SK-N-MC (cell line): ENCODE measurements at regions not wholly inside any gene's neighbourhood (a gene's known extent, or its start where the extent isn't known, plus 50 kb on each side); places are given as distances from the start of the nearest gene placed in this dataset.

ENCODE experiments used
- DNase-seq: peaks from one replicate; pipeline ENCODE4 v3.0.0-alpha.2; 2011; ENCODE audit warnings: low read depth, low spot score
- H3K27ac ChIP-seq: fragments of 200-600 bp; sonication (generic); 2 replicates; pipeline ENCODE4 v1.5.1; 2016; ENCODE audit warnings: mixed run types
- H3K36me3 ChIP-seq: fragments of 200-600 bp; sonication (generic); 2 replicates; pipeline ENCODE4 v1.6.1; 2017; ENCODE audit warnings: antibody characterized with exemption, low read length, mixed read lengths; ENCODE audit not compliant: insufficient read depth
- H3K4me3 ChIP-seq: fragments of 200-600 bp; sonication (generic); 2 replicates; pipeline ENCODE4 v1.5.1; 2016
- H3K9ac ChIP-seq: fragments of 200-600 bp; sonication (generic); 2 replicates; pipeline ENCODE4 v1.8.0; 2017; ENCODE audit warnings: mixed run types, mixed read lengths; ENCODE audit not compliant: insufficient read length
- H3K9me3 ChIP-seq: fragments of 200-600 bp; sonication (generic); 2 replicates; pipeline ENCODE4 v1.6.1; 2017; ENCODE audit warnings: low read depth, mild to moderate bottlenecking, antibody characterized with exemption, low read length, moderate library complexity, mixed read lengths
- EZH2 ChIP-seq: fragments of 200-600 bp; sonication (generic); IDR thresholded peaks from one replicate; pipeline ENCODE4 v1.6.1; 2017; ENCODE audit warnings: antibody characterized with exemption
- FOXP2 ChIP-seq: optimal IDR thresholded peaks from 2 replicates; pipeline ENCODE3; 2011; ENCODE audit warnings: mild to moderate bottlenecking, moderate library complexity; ENCODE audit not compliant: insufficient read depth; ENCODE audit errors: extremely low read length, control extremely low read depth
- POLR2AphosphoS5 ChIP-seq: IDR thresholded peaks from 2 replicates; pipeline ENCODE4 v1.6.1; 2012; ENCODE audit warnings: mild to moderate bottlenecking, low read depth, low read length, borderline replicate concordance

- no peaks in the 10 kb centered on the region for H3K36me3 ChIP-seq
- H3K9me3 ChIP-seq = no peaks in the 10 kb centered on the region
- no peak overlapping the region for H3K4me3 ChIP-seq
- DNase-seq = no peak
- H3K9ac ChIP-seq = no peak overlapping the region
- no peak overlapping the region for H3K27ac ChIP-seq
- TF ChIP-seq FOXP2 (no peak), EZH2 (no peak), POLR2AphosphoS5 (no peak)
Observed at GRCh38 chr1:34655206-34655874, 99.5 kb upstream of the GJB5 start.

GRCh38 chr1:34655875-34656240 lies 99.0 kb upstream of the GJB5 start:
- no peaks in the 10 kb centered on the region for H3K9me3 ChIP-seq
- no peak overlapping the region for H3K27ac ChIP-seq
- no peak overlapping the region for H3K9ac ChIP-seq
- no peaks in the 10 kb centered on the region for H3K36me3 ChIP-seq
- no peak for DNase-seq
- H3K4me3 ChIP-seq = no peak overlapping the region
- TF ChIP-seq POLR2AphosphoS5 = no peak
- TF ChIP-seq FOXP2 = no peak
- TF ChIP-seq EZH2 = no peak

- Histone ChIP-seq H3K9me3 (no peaks in the 10 kb centered on the region), H3K36me3 (no peaks in the 10 kb centered on the region), H3K9ac (no peak overlapping the region), H3K4me3 (no peak overlapping the region), H3K27ac (no peak overlapping the region)
- no peak for TF ChIP-seq FOXP2
- no peak for TF ChIP-seq EZH2
- TF ChIP-seq POLR2AphosphoS5 = no peak
- no peak for DNase-seq
Observed at GRCh38 chr1:34656299-34656698, 98.5 kb upstream of the GJB5 start.

- no peak for DNase-seq
- Histone ChIP-seq H3K36me3 (no peaks in the 10 kb centered on the region), H3K4me3 (no peak overlapping the region)
Observed at GRCh38 chr1:34656731-34657130, 98.1 kb upstream of the GJB5 start.

GRCh38 chr1:34657266-34657665 lies 97.6 kb upstream of the GJB5 start:
- TF ChIP-seq POLR2AphosphoS5 (no peak), FOXP2 (no peak), EZH2 (no peak)
- Histone ChIP-seq H3K27ac (no peak overlapping the region), H3K9ac (no peak overlapping the region), H3K36me3 (no peaks in the 10 kb centered on the region), H3K4me3 (no peak overlapping the region), H3K9me3 (no peaks in the 10 kb centered on the region)
- no peak for DNase-seq

More at GRCh38 chr1:34656731-34657130, 98.1 kb upstream of the GJB5 start:
- TF ChIP-seq EZH2 (no peak), POLR2AphosphoS5 (no peak), FOXP2 (no peak)
- Histone ChIP-seq H3K9me3 (no peaks in the 10 kb centered on the region), H3K9ac (no peak overlapping the region), H3K27ac (no peak overlapping the region)

GRCh38 chr1:34657849-34658248 lies 97.0 kb upstream of the GJB5 start:
- H3K9me3 ChIP-seq = no peaks in the 10 kb centered on the region
- no peak overlapping the region for H3K9ac ChIP-seq
- TF ChIP-seq FOXP2 (no peak), POLR2AphosphoS5 (no peak), EZH2 (no peak)
- no peaks in the 10 kb centered on the region for H3K36me3 ChIP-seq
- H3K27ac ChIP-seq = no peak overlapping the region
- H3K4me3 ChIP-seq = no peak overlapping the region
- no peak for DNase-seq

- Histone ChIP-seq H3K9me3 (no peaks in the 10 kb centered on the region), H3K9ac (no peak overlapping the region), H3K36me3 (no peaks in the 10 kb centered on the region), H3K27ac (no peak overlapping the region), H3K4me3 (no peak overlapping the region)
- DNase-seq = no peak
- TF ChIP-seq POLR2AphosphoS5 (no peak), FOXP2 (no peak), EZH2 (no peak)
Observed at GRCh38 chr1:34663031-34663430, 91.8 kb upstream of the GJB5 start.

GRCh38 chr1:34668063-34668462 lies 86.8 kb upstream of the GJB5 start:
- no peak for TF ChIP-seq EZH2
- TF ChIP-seq FOXP2 = no peak
- TF ChIP-seq POLR2AphosphoS5 = no peak
- no peak overlapping the region for H3K27ac ChIP-seq
- no peaks in the 10 kb centered on the region for H3K9me3 ChIP-seq

GRCh38 chr1:34670982-34671381 lies 83.9 kb upstream of the GJB5 start:
- H3K27ac ChIP-seq = no peak overlapping the region
- H3K9me3 ChIP-seq = no peaks in the 10 kb centered on the region
- H3K36me3 ChIP-seq = no peaks in the 10 kb centered on the region
- no peak for DNase-seq
- no peak for TF ChIP-seq FOXP2
- no peak for TF ChIP-seq EZH2
- TF ChIP-seq POLR2AphosphoS5 = no peak
- no peak overlapping the region for H3K4me3 ChIP-seq
- H3K9ac ChIP-seq = no peak overlapping the region

More at GRCh38 chr1:34668063-34668462, 86.8 kb upstream of the GJB5 start:
- DNase-seq = no peak
- no peak overlapping the region for H3K9ac ChIP-seq
- H3K36me3 ChIP-seq = no peaks in the 10 kb centered on the region
- no peak overlapping the region for H3K4me3 ChIP-seq
